GM19438 (cell line): ENCODE measurements at regions not wholly inside any gene's neighbourhood (a gene's known extent, or its start where the extent isn't known, plus 50 kb on each side); places are given as distances from the start of the nearest gene placed in this dataset.

Source experiments
- ATAC-seq: cut with Tn5 transposase; IDR thresholded peaks from one replicate; pipeline ENCODE4 v1.9.1; 2021; ENCODE audit warnings: low read depth; ENCODE audit not compliant: unreplicated experiment

DNA sequence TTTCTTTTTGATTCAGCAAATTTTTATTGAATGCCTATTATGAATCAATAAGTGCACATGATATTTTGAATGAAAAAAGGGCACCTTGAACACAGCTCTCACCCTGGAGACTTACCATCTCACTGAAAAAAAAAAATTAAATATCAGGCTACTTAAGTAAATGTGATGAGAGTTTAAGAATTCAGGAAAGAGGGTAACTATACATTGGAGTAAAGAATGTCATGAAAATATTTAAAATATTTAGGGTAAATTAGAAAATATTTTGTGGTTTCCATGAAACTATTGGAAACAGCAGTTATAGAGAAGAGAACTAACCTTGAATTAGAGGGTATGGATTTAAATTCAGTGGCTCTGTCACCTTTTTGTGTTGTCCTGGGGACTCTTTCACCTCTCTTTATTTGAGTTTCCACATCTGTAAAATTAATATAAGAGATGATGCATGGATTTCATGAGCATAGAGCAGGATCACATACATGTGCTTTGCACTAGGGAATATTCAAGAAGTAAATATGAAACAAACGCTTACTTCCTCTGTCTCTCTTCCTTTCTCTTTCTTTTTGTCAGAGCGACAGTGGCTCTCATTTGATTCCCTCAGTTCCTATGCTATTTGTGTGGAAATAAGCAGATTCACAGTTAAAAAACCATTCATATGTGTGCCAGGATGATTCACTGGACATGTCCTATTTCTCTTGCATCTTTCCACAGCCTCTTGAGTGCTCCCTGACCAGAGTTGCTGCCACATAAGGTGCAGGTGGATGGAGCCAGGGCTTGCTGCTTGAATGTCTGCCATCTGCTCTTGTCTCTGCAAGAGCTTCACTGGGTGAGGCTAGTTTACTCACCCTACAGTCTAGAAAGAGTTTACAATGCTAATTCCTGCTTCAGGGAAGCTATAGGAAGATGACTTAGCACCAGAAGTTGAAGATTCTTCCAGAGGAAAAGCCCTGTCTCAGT, 533.1 kb downstream of the ETS1 start:
- ATAC-seq, result peak; percentile 60

DNA sequence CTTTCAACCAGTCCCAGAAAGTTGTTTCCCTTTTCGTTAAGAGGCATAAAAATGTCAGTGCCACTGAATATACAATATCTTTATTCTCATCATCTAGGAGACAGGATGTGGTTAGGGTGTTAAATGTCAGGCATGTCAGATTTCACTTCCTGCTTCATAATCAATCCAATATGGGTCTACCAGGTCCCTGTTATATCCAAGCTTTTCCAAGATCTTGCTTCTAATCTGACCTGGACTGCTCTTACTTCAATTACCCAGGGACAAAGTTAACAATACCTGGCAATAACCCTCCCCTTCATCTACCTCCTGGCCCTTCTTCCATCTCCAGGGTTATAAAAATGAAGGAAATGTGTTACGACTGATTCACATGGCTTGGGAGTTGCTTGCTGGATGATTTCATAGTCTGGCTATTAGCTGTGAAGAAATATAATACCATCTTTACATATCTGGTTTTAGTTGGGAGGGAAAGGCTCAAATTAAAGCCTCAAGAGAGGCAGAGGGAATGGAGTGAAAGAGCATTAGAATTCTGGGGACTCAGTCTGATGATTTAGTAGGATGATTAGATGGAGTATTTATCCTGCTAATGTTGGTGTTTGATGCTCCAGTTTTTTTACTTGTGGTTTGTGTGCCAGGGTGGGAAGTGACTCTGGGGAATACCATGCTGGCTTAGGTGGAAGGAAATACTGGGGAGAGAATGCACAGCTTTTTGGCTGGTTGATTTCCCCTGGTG, 534.3 kb downstream of the ETS1 start:
- ATAC-seq, result no peak

DNA sequence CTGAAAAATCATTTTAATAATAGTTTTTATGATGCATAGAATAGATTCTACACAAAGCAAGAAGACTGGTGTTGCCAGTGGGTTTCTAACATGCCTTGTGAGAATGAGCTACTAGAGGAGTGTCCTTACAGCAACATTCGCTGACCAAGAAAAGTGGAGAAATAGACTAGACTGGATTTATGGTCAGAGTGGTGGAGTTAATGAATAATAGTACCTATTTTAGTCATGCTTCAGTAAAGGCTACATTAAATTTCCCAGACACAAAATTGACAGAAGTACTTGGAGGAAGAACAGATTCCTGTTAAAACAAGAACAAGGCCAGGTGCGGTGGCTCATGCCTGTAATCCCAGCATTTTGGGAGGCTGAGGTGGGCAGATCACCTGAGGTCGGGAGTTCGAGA, 539.2 kb downstream of the ETS1 start:
- no peak for ATAC-seq

- no peak for ATAC-seq
Observed at GRCh38 chr11:128047026-128047425, 540.3 kb downstream of the ETS1 start.

- ATAC-seq, result no peak
Observed at GRCh38 chr11:128046213-128046612, 541.1 kb downstream of the ETS1 start.

DNA sequence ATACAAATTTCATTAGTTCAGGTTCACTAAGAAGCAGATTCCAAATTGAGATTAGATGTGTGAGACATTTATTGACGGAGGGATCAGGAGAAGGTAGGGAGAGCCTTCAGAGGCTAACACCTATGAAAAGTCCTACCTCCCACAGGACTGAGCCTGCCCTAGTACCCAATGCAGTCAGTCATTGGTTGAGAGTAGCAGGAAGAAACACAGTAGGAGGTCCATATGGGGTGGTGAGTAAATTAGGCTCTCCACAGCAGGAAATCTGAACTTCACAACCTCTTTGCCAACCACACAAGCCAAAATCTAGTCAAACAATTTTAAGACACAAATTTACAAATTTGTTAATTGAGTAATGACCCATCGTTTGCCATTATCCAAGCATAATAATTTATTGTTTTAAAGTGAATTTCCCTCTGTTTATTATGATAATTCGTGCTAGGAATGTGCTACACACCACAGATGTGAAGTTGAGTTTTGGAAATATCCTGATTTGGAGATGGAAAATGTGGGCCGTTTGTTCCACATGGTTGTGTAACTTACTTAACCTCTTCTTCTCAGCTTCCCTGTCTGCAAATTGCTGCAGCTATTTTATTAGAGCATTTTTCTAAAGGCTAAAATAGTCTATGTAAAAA, 542.1 kb downstream of the ETS1 start:
- ATAC-seq, result no peak

DNA sequence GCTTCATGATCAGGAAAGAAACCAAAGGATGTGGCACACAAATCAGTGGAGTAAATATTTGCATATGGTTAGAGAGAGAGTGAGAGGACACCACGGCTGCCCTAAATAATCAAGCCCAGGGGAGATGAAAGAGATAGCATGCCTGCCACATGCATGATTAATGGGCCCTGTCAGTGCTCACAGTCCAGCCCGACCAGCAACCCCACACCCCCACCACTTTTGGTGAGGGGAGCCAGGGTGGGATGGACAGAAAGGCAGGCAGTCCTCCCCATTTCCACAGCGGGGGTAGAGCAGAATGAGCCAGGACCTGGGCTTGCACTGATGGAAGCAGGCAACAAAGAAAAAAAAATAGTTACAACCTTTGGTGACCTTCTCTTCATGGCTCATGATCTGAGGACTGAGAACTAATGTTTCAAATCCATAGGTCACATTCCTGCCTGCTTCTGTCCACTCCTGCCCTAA, 545.0 kb downstream of the ETS1 start:
- no peak for ATAC-seq

DNA sequence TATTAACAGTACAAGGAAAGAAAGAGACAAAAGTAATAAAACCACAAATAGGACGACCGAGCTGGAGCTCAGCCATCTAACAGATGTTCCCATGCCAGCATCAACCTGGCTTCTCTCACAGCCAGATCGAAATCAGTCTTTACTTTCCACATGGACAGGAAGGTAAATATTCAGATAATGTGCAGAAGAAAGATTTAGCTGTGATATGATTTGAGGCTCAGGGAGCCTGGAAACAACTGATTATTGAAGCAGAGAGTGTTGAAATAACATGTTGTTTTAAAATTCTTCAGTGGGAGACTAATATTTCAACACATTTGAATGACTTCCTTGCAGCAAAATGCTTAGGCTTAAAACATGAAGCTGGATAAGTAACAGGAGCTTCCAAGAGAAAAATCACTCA, 546.8 kb downstream of the ETS1 start:
- no peak for ATAC-seq

DNA sequence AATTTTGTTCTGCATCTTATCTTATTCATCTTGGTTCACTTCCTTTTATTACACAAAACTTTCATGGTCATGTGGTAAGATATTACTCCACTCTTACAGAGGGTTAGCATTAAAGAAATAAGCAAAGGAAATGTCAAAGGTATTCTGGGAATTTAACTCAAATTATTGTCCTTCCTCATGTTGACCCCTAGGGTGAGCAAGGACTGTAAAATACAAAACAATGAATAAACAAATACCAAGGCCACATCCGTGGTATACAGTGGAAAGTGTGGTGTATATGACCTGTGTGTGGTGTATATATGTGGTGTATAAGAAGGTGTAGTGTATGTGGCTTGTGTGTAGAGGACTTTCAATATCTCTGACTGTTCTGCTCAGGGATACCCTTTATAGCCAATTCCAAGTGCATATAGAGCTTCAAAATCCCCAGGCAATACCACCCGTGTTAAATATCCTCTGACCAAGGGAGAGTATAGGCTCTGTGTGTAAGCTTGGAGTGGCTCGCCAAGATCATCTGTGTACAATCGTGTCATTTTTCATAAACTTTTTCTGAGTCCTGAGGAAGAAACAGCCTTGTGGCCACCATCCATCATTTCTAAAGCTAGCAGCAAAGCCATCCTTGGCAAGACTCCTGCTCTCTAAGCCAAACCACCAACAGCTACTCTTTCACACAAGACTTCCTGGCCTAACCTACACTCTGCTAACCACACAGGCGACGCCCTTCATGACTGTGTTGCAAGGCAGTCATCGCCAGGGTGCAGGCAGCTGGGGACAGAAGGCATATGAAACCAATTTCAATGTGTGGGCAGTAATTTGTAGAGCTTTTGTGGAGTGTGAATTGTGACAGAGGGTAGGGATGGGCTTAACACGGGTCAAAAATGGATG, 548.0 kb downstream of the ETS1 start:
- ATAC-seq, result peak; percentile 58

GRCh38 chr11:128036556-128037093, 550.7 kb downstream of the ETS1 start:
- no peak for ATAC-seq

- ATAC-seq, result no peak
Observed at GRCh38 chr11:128036006-128036405, 551.4 kb downstream of the ETS1 start.

DNA sequence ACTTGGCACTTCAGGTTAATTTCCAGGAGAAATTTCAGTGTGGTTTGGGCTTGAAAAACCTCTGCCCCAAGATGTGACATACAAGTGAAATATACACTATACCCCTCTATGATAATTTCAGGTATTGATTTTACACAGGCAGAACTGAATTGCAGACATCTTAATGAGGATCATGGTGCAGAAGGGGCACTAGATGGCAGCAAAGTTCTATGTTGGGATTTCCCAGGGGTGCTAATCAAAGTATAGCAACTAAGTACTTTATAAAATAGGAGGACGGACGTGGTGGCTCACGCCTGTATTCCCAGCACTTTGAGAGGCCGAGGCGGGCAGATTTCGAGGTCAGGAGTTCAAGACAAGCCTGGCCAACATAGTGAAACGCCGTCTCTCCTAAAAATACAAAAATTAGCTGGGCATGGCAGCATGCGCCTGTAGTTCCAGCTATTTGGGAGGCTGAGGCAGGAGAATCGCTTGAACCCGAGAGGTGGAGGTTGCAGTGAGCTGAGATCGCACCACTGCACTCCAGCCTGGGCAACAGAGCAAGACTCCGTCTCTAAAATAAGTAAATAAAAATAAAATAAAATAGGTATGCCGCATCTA, 555.7 kb downstream of the ETS1 start:
- ATAC-seq, result peak; percentile 92

GRCh38 chr11:128029219-128029722, 558.1 kb downstream of the ETS1 start:
- ATAC-seq, result no peak

DNA sequence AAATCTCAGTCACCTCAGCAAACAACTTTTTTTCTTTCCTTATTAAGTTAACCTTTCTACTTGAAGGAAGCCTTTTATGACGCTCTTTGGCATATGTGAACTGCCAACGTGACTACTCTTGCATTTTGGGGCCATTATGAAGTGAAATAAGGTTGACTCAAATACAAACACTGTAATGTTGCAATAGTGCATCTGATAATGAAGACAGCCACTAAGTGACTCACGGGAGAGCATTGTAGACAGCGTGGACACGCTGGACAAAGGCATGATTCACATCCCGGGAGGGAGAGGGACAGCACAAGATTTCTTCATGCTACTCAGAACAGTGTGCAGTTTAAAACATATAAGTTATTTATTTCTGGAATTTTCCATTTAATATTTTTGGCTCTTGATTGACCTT, 560.8 kb downstream of the ETS1 start:
- ATAC-seq, result no peak

DNA sequence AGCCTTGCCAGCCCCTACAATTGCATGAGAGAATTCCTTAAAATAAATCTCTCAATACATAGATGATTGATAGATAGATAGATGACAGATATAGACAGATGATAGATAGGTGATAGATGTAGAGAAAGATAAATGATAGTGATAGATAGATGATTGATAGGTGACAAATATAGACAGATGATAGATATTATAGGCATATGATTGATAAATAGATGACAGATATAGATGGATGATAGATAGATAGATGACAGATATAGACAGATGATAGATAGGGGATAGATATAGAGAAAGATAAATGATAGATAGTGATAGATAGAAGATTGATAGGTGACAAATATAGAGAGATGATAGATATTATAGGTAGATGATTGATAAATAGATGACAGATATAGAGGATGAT, 564.6 kb downstream of the ETS1 start:
- no peak for ATAC-seq

GRCh38 chr11:128022007-128022368, 565.4 kb downstream of the ETS1 start:
- no peak for ATAC-seq

DNA sequence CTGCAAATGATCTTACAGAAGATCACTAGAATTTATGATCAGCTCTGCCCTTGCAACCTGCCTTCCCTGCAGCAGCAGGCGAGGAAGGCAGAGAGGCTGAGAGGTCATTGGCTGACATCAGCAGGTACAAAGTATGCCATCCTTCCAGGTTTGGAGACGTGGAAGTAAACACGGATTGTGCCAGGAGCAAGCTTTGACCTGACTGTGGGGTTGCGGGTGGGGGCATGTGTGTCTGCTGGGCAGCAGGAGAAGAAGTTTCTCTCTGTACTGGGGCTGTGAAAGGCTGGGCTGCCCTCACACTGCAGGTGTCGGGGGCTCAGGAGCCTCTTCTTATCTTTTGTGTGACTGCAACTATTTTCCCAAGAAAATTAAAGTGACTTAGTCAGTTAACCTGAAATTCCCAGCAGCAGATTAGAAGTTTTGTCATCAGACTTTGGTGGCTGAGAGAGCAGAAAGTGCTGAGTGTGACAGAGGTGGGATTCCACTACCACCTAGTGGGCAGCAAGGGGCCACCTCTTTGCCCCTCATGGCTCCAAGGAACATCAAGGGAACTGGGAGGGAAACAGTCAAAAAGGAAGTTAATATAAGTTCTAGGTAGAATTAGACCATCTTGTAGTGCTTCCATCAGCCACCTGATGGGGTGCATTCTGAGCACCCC, 565.9 kb downstream of the ETS1 start:
- ATAC-seq, result no peak

DNA sequence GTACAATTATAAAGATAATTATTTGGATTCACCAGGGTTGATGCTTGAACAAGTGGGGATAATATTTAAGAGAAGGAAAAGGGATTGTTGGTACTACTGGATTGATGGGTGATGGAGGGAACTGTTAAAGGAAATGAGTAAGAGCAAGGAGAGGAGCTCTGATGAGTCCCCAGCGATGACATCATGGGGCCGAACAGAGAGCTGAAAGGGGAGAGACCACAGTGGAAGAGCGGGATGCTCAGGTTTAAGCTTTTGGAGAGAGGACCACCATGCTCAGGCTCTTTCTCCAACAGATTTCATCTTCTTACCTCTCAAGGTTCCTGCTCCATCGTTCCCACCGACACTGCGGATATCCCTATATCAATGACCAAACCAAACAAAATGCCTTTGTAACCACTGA, 568.7 kb downstream of the ETS1 start:
- no peak for ATAC-seq

- no peak for ATAC-seq
Observed at GRCh38 chr11:128005562-128005961, 581.8 kb downstream of the ETS1 start.
